GM18951 (cell line): ENCODE measurements at regions not wholly inside any gene's neighbourhood (a gene's known extent, or its start where the extent isn't known, plus 50 kb on each side); places are given as distances from the start of the nearest gene placed in this dataset.
"Not testable (repeated sequence)": the region's sequence is repeated elsewhere in the genome, so short reads cannot be mapped to it uniquely, and the experiment has no call there.

ENCODE experiments used
- POLR2A ChIP-seq: IDR thresholded peaks from 4 replicates; pipeline ENCODE4 v1.6.1; 2011; ENCODE audit warnings: mild to moderate bottlenecking; ENCODE audit not compliant: insufficient read length, insufficient read depth; ENCODE audit errors: extremely low read depth
- in situ Hi-C: fragments of 300-500 bp; cut with MboI; formaldehyde crosslinking; loops from one replicate; pipeline ENCODE4 v1.12.0; 2022; ENCODE audit warnings: low sequenced_read_pairs, mixed read lengths, inconsistent platforms; ENCODE audit not compliant: unreplicated experiment

DNA sequence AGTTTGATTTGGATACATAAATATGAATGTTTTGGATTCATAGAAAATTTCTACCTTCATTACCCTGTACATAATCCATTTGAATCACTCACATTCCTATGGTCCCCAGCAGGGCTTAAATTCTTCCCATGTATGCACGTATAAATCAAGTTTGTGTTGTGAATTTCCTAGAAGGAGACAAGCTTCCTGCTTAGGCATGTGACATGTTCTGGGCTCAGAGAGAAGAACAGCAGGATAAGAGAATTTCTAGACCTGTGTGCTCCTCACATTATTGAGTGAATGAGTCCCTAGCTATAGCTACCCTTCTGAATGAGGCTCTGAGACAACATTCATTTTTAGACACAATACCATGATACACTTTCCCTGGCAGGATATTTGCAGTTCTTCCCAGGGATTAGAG lies 229.1 kb downstream of the YTHDC2 start:
- in situ Hi-C loops: no loop called here
- TF ChIP-seq POLR2A: no peak

DNA sequence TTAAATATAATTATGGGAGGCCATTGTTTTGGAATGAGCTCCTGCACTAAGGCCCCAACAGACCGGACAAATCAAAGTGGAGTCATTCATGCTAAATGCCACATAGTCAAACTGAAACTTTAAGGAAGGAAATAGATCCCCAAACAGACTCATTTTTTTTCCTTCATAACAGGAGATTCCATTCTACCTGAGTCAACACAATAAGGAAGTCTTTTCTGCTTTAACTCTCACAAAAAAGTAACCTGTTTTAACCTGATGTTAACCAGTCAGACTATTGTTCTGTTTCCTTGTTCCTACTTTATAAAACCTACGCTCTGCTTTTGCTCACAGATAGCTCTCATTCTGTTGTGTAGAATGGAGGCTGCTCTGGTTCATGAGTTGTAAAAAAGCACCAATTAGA lies 234.9 kb downstream of the YTHDC2 start:
- no peak for TF ChIP-seq POLR2A
- in situ Hi-C loops: no loop called here

DNA sequence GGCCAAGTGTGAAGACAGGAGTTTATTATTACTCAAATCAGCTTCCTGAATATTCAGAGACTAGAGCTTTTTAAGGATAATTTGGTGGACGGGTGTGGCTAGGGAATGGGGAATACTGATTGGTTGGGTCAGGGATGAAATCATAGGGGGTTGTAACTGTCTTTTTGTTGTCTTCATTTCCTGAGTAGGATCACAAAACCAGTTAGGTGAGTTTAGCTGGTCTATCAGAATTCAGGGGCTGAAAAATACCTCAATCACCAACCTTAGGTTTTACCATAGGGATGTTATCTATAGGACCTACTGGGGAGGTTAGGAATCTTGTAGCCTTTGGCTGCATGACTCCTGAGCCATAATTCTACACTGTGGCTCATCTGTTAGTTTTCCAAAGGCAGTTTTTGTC lies 235.8 kb downstream of the YTHDC2 start:
- in situ Hi-C loops: no loop called here
- TF ChIP-seq POLR2A: no peak

DNA sequence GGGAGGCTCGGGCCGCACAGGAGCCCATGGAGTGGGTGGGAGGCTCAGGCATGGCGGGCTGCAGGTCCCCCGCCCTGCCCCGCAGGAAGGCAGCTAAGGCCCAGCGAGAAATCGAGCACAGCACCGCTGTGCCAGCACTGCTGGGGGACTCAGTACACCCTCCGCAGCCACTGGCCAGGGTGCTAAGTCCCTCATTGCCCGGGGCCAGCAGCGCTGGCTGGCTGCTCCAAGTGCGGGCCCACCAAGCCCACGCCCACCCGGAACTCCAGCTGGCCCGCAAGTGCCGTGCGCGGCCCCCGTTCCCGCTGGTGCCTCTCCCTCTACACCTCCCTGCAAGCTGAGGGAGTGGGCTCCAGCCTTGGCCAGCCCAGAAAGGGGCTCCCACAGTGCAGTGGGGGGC lies 239.7 kb downstream of the YTHDC2 start:
- in situ Hi-C loops: not testable (repeated sequence)

DNA sequence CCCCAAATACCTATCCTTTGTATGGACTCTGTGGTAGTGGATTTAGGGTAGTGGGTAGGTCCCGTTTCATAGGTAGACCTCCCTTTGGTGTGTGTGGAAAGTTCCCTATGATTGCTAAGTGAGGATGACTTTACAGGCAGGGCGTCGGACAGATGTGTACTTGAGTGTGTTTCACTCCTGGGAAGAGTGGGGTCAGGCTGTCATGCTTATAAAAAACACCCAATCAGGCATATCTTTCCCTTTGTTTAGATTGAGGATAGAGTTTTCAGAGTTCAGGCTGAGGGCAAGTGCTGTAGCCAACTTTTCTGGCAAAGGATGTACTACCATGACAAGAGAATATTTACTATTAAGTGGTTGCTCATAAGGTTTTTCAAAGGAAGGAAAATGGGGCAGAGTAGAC lies 242.0 kb downstream of the YTHDC2 start:
- in situ Hi-C loops: no loop called here
- no peak for TF ChIP-seq POLR2A

DNA sequence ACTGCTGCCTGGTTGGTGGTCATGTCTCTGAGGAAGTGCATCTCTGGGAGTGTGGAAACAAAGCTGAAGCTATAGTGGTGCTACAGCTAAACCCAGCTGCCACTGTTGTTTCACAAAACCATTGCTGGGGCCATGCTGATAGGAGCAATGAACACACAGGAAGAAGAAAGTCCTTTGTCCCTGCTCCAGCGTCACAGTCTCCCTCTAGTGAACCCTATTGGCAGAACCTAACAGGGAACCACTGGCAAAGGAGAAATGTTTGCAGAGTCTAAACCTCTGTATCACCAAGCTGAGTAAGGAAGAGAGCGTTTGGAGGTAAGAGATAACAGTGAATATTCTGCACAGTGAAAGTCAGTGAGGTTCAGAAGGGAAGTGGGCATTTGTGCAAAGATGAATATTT lies 244.0 kb downstream of the YTHDC2 start:
- no peak for TF ChIP-seq POLR2A
- in situ Hi-C loops: no loop called here

DNA sequence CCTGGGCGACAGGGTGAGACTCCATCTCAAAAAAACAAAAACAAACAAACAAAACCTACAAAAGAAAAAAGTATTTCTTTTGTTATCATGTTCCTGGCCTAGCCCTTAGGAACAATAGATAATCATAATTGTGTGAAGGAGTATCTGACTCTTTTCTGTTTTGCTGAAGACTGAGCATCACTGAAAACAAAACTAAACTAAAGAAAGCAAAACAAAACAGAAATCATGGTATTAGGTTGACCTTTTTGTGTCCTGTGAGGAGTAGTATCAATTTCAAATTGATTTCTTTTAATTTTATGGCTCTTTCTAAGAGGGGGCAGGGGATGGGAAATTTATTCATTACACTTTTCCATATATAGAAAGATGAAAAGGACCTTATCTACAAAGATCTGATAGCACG lies 246.0 kb downstream of the YTHDC2 start:
- no peak for TF ChIP-seq POLR2A
- in situ Hi-C loops: no loop called here

DNA sequence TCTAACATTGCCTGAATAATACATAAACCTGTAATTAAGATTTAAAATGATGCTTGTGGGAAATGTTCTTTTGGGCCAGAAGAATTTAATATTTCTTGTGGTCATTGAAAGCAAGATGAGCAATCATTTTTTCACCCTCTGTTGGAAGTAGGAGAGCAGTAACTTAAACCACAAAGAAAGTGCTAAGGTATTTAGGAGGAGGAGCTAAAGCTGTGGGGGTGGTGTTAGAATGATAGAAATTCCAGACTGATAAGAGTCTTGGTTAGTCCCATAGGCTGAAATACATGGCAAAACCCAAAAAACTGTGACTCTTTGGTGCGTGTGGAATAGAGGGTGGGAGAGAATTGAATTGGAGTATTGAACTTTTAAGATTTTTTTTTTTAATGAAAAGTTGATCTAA lies 247.0 kb downstream of the YTHDC2 start:
- in situ Hi-C loops: no loop called here
- no peak for TF ChIP-seq POLR2A

DNA sequence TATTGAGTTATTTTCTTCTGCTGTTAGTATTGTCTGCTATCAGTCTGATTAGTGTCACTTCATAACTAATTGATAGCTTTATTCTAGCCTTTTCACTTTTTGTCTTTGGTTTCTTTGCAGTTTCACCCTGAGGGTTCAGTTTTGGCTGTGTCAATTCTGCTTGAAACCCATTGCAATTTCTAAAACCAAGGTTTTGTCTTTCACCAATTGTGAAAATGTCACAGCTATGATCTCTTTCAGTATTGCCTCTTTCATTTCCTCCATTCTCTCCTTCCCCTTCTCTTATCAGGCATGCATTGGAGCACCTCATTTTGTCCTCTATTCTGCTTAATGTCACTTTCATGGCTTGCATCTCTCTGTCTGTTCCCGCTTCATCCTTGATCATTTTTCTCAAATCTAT lies 248.1 kb downstream of the YTHDC2 start:
- no peak for TF ChIP-seq POLR2A
- in situ Hi-C loops: no loop called here

DNA sequence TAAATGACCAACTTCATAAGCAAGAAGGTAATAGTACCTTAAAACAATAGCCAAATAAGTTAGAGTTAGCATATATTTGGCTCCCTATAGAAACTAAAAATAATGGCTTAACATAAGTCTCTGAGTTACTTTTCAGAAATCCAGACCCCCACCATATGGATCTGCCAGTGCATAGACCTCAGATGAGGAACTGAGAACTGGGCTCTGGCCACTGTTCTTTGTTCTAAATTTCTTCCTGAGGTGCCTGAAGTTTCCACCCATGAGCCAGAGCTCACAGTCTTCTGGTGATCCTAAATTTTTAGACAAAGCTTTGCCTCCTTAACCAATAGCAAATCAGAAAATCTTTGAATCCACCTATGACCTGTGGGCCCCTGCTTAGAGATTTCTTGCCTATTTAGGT lies 250.9 kb downstream of the YTHDC2 start:
- in situ Hi-C loops: no loop called here
- no peak for TF ChIP-seq POLR2A

DNA sequence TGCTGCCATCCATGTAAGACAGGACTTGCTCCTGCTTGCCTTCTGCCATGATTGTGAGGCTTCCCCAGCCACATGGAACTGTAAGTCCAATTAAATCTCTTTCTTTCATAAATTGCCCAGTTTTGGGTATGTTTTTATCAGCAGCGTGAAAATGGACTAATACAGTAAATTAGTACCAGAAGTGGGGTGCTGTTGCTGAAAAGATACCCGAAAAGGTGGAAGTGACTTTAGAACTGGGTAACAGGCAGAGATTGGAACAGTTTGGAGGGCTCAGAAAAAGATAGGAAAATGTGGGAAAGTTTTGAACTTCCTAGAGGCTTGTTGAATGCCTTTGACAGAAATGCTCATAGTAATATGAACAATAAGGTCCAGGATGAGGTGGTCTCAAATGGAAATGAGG lies 253.3 kb downstream of the YTHDC2 start:
- in situ Hi-C loops: not testable (repeated sequence)

DNA sequence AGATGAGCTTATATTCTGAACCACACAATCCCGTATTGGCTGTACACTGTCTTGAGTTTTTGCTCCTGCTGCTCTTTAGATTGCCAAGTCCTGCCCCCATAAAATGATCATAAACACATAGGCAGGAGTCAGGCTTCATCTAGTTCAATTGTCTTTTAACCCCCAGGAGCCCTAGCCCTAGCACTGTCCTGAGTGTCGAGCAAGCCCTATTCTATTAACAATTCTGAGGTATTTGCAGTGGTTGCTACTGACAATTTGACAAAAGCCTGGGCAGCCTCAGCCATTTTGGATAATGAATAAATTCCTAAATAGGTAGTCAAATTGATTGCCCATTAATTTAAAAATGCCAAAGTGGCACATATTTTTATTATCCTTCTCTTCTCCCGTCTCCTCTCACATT lies 257.2 kb downstream of the YTHDC2 start:
- no peak for TF ChIP-seq POLR2A
- in situ Hi-C loops: no loop called here

DNA sequence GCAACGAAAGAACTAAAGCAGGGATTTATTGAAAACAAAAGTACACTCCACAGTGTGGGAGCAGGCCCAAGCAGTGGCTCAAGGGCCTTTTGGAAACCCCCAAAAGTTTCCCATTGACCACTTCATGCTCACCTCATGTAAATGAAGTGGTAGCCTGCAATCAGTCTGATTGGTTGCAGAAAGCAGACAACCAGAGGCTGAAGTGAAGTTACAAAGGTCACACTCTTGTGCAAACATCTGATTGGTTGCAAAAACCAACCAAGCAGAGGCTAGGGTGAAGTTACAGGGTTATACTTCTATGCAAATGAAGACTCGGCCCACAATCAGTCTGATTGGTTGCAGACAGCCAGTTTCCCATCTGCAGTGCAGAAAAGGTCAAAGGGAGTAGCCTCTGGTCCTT lies 258.0 kb downstream of the YTHDC2 start:
- in situ Hi-C loops: no loop called here
- no peak for TF ChIP-seq POLR2A

DNA sequence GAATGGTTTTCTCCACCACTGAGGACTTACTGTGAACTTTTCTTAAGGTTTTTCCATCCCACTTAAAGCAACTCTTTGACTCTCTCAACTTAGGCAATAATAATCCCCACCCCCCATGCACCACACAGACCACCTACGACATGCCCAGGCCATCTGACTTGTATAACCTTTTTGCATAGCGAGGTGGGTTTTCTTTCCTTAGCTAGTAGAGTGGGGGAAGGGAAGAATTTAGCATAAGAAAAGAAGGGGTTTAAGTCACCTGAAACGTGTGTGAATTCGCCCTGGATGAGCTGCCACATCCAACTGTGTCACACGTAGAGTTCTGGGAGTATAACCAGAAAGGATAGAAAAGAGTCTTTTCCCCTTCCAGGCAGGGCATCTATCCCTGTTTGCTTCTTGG lies 262.7 kb downstream of the YTHDC2 start:
- in situ Hi-C loops: no loop called here
- TF ChIP-seq POLR2A: no peak

DNA sequence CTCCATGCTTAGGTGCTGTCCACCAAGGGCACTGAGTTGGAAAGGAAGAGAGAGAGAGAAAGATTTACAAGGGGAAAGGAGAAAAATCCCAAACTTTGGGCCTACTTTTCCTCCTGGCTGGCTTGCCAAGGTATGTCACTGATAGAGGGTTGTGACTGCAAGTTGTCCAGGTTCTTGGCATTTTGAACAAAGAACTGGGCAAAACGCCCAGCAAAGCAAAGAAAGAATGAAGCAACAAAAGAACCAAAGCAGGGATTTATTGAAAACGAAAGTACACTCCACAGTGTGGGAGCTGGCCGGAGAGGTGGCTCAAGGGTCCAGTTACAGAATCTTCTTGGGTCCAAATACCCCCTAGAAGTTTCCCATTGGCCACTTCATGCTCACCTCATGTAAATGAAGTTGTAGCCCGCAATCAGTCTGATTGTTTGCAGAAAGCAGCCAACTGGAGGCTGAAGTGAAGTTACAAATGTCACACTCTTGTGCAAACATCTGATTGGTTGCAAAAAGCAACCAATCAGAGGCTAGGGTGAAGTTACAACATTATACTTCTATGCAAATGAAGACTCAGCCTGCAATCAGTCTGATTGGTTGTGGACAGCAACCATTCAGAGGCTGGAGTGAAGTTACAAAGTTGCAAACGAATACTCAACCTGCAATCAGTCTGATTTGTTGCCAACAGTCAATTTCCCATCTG lies 263.5 kb downstream of the YTHDC2 start:
- in situ Hi-C loops: no loop called here
- no peak for TF ChIP-seq POLR2A

DNA sequence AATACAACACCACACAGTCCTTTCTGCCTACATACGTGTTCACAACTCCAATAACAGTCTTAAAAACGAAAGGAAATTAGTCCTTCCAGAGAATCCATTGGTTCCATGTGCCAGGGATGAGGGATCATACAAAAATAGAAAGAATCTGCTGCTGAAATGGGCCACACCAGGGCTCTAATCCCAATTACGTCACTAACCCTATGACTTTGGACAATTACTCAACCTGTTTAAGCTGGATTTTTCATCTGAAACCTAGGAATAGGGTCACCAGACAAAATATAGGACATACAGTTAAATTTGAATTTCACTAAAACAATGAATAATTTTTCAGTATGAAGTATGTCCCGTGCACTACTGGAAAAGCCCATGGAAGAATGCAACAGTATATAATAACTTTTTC lies 264.7 kb downstream of the YTHDC2 start:
- no peak for TF ChIP-seq POLR2A

More for the DNA sequence above, 264.7 kb downstream of the YTHDC2 start:
- in situ Hi-C loops: no loop called here
